GM10266 (cell line): ENCODE measurements at regions not wholly inside any gene's neighbourhood (a gene's known extent, or its start where the extent isn't known, plus 50 kb on each side); places are given as distances from the start of the nearest gene placed in this dataset.
"Not testable (repeated sequence)": the region's sequence is repeated elsewhere in the genome, so short reads cannot be mapped to it uniquely, and the experiment has no call there.

Source experiments
- DNase-seq: peaks from one replicate; pipeline ENCODE4 v3.0.0; 2012; ENCODE audit errors: extremely low spot score
- CTCF ChIP-seq: IDR thresholded peaks from 2 replicates; pipeline ENCODE4 v1.5.1; 2012; ENCODE audit warnings: mild to moderate bottlenecking, low read depth; ENCODE audit not compliant: control insufficient read depth, insufficient read depth; ENCODE audit errors: missing control alignments

- no peak for DNase-seq
- TF ChIP-seq CTCF = no peak
These were observed 971.3 kb downstream of the CNTNAP5 start for GRCh38 chr2:124996406-124996805.

GRCh38 chr2:124999906-125000305, 974.8 kb downstream of the CNTNAP5 start:
- TF ChIP-seq CTCF = no peak
- DNase-seq = no peak

GRCh38 chr2:125004106-125004800, 979.2 kb downstream of the CNTNAP5 start:
- DNase-seq = no peak
- no peak for TF ChIP-seq CTCF

GRCh38 chr2:125006676-125007075, 981.6 kb downstream of the CNTNAP5 start:
- TF ChIP-seq CTCF = no peak
- no peak for DNase-seq

GRCh38 chr2:125028721-125029120, 1003.6 kb downstream of the CNTNAP5 start:
- not testable (repeated sequence) for DNase-seq

GRCh38 chr2:125033871-125034270, 1008.8 kb downstream of the CNTNAP5 start:
- no peak for DNase-seq
- no peak for TF ChIP-seq CTCF

- TF ChIP-seq CTCF = no peak
- DNase-seq = no peak
These were observed 1012.1 kb downstream of the CNTNAP5 start for GRCh38 chr2:125037135-125037653.
